GM21367 (cell line): ENCODE measurements at regions not wholly inside any gene's neighbourhood (a gene's known extent, or its start where the extent isn't known, plus 50 kb on each side); places are given as distances from the start of the nearest gene placed in this dataset.
"Not testable (repeated sequence)": the region's sequence is repeated elsewhere in the genome, so short reads cannot be mapped to it uniquely, and the experiment has no call there.

Source experiments
- ATAC-seq: cut with Tn5 transposase; IDR thresholded peaks from one replicate; pipeline ENCODE4 v1.9.1; 2021; ENCODE audit not compliant: unreplicated experiment

DNA sequence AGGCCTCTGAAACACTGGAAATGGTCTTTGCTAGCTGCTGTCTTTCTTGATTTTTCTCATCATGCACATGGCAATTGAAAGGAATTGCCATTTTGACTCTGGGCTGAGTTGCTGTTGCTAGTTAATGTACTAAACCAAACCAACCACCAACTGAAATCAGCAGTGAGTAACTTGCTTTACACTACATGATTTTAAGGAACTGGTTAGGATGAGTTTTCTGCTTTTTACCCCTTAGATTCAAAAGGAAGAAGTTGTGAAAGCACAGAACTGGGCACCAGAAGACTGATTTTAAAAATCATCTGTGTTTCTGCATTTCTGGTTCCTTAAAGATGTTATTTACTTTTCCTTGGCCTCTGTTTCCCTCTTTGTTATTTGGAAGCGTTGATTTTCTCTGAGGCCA, 361.9 kb downstream of the HLX start:
- no peak for ATAC-seq

DNA sequence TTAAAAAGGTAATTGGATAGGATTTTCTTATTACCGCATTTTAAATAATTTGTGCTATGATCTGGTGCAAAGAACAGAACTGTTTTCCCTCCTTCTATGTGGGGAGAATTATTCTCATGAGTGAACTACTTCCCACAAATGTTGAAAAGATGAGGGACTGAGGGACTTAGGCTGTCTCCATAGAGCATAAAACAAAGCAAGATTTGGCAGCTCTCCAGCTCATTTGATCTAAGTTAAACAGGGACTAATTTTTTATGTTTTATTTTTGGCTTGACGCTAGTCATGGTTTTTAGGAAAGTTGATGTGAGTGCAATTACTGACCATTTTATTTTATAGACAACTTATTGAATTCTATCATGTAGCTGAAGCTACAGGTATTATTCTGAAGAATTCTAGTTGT, 362.3 kb downstream of the HLX start:
- ATAC-seq = no peak

DNA sequence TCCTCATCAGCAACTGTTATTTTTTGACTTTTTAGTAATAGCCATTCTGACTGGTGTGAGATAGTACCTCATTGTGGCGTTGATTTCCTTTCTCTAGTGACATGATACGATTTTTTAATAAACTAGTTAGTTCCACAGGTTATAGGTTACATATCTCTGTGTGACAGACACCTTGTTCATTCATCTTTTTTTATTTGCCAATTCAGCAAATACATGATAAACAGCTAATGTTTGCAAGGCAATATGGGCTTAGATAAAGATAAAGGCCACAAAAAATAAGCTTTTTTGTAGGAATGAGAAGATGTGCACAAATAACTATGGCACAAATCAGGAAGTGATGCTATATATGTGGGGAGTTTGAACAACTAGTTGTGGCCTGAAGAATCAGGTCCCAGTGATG, 366.8 kb downstream of the HLX start:
- no peak for ATAC-seq

- ATAC-seq = no peak
Measured at GRCh38 chr1:221246628-221247415, 367.6 kb downstream of the HLX start.

- no peak for ATAC-seq
Measured at GRCh38 chr1:221251580-221251979, 372.3 kb downstream of the HLX start.

- ATAC-seq = no peak
Measured at GRCh38 chr1:221254813-221255212, 375.6 kb downstream of the HLX start.

DNA sequence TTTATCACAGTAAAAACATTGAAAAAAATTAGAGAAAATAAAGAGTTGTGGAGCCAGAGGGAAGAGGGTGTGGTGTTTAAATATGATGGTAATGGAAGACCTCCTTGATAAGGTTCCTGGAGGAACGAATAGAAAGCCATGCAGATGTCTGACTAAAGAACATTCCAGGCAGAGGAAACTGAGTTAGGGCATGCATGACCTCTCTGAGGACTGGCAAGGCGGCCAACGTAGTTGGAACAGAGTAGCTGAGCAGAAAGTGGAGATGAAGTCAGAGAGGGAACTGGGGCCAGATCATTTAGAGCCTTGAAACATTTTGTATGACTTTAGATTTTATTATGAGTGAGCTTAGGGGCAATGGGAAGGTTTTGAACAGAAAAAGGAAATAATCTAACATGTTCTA, 377.5 kb downstream of the HLX start:
- no peak for ATAC-seq

GRCh38 chr1:221257548-221257947, 378.3 kb downstream of the HLX start:
- not testable (repeated sequence) for ATAC-seq

DNA sequence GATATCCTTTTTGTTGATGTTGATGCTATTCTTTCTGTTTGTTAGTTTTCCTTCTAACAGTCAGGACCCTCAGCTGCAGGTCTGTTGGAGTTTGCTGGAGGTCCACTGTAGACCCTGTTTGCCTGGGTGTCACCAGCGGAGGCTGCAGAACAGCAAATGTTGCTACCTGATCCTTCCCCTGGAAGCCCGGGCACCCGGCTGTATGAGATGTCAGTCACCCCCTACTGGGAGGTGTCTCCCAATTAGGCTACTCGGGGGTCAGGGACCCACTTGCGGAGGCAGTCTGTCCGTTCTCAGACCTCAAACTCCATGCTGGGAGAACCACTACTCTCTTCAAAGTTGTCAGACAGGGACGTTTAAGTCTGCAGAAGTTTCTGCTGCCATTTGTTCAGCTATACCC, 383.4 kb downstream of the HLX start:
- ATAC-seq = not testable (repeated sequence)

DNA sequence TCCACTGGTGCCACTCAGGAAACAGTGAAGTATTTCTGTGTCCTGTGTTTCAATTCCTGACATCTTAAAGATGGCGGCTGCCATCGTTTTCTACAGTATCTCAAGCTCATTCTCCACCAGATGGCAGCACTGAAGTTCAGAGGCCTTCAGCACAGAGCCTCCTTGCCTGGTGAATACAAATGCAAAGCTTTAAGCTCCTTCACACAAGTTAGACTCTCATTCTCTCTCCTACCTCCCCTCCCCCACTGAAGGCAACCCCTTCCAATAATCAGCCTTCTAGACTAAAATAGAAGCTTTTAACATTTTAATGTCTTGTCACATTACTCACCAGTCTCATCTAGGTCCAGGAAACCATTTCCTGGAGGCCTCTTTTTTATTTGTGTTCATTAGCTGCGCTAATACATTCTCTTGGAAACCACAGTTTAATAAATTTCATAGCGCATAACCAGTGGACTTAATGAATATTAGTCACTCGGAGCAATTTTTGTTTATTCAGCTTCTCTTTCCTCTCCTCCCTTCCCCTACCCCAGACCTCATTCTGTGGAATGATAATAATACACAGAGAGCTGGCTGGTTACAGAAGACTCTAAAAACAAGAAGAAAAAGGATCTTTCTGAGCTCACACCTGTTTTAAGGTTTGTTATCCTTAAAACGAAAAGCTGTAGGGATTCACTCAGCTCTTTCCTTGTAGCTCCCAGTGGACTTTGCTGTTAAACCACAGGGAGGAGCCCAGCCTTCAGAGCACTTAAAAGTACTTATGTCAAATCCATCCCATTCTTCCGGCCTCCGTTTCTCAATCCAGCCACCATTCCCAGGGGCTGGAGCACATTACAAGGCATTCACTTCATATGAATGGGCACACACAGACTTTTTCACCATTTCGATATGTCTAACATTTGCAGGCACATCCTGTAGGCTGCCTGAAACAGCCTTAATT, 384.9 kb downstream of the HLX start:
- ATAC-seq = peak; percentile 96

- ATAC-seq = no peak
Measured at GRCh38 chr1:221264848-221265247, 385.6 kb downstream of the HLX start.

GRCh38 chr1:221268295-221268694, 389.1 kb downstream of the HLX start:
- ATAC-seq = no peak

DNA sequence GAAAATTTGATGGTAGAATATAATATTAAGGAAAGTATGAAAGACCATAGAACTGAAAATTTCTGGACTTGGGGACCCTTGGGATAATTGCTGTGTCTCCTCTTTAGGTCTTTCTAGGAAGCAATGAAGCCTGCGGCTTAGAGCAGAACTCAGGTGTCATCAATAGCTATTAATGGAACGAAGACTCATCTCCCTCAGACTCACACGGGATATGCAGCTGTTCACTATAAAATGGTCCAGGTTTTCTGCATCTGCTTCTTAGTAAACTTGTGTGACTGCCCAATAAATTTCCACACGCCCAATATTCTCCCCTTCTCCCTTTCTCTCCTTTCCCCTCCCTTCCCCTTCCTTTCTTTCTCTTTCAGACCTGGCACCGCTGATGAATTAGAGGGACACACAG, 392.5 kb downstream of the HLX start:
- ATAC-seq = no peak

- ATAC-seq = no peak
Measured at GRCh38 chr1:221272940-221273339, 393.7 kb downstream of the HLX start.

DNA sequence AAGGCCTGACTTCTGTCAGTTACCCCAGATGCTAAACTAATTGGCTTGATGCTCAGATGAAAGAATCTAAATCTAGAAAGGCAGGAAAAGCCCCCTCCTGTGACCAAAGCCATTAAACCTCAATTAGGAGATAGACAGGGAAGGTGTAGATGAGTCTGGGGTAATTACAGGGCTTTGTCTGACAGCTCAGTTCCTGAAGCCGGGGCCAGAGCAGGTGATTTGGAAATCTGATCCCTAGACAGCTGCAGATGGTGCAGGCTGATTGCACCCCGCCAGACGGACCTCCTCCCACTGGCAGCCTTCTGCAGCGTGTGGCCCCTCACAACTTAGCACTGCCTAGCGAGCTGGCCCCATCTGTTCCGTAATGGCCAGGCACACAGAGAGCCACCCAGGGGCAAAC, 395.1 kb downstream of the HLX start:
- no peak for ATAC-seq

GRCh38 chr1:221276896-221277409, 397.7 kb downstream of the HLX start:
- no peak for ATAC-seq

- ATAC-seq = no peak
Measured at GRCh38 chr1:221279146-221279545, 399.9 kb downstream of the HLX start.

- ATAC-seq = no peak
Measured at GRCh38 chr1:221283532-221283931, 404.3 kb downstream of the HLX start.

DNA sequence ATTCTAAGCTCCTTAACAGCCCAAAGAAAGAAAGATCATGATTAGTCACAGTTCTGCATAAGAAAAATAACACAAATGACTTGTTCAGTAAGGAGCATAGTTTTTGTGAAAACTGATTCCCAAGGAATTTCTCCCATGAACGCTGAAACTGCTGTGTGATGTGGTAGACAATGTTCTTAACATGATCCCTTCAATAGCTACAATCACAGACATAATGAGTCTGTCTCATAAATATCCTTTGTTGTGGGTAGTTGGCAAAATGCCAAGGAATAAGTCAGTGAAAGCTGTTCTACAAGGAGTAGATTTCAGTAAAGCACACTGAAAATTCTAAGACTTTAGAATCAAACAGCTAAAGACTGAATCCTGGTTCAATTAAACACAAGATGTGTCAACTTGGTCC, 404.8 kb downstream of the HLX start:
- ATAC-seq = no peak

- not testable (repeated sequence) for ATAC-seq
Measured at GRCh38 chr1:221284991-221285390, 405.7 kb downstream of the HLX start.

- not testable (repeated sequence) for ATAC-seq
Measured at GRCh38 chr1:221285458-221286210, 406.4 kb downstream of the HLX start.
